ENCODE measurements at regions not wholly inside any gene's neighbourhood (a gene's known extent, or its start where the extent isn't known, plus 50 kb on each side); places are given as distances from the start of the nearest gene placed in this dataset.

DNA sequence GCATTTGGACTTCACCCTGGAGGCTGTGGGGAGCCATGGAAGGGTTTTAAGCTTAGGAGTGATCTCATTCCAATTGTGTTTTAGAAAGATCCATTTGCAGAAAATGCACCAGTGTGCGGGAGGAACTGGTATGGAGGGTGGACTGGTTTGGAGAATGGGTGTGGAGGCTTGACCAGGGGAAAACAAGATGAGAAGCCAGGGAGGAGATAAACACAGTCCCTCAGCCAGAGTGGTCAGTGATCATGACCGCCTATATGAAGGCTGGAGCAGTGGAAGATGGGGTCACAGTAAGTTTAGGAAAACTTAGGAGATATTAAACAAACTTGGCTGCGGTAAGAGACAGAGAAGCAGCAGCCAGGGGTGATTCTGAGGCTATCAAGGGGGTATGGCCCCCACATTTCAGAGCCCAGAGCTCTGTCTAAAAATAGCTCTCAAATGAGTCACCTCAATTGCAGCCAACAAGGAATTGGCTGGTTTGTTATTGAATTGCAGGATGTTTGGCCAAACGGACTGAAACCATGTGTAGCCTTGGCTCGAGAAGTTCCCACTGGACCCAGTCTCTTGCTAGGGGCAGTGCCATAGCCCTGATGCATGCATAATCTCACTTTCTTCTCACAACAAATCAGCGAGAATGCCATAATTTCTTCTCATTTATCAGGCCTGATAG lies 159.9 kb upstream of the TOP1 start:
- peak; percentile 44 for ATAC-seq
- TF ChIP-seq ZNF8 (CRISPR knock-in tag; IDR thresholded peaks at IDR 0.05) (no peak), GLIS3 (CRISPR knock-in tag; IDR thresholded peaks at IDR 0.05) (no peak), PPARA (CRISPR knock-in tag; IDR thresholded peaks at IDR 0.05; ENCODE audit: borderline replicate concordance) (no peak), ZFP30 (CRISPR knock-in tag; IDR thresholded peaks at IDR 0.05) (no peak), ZFP3 (CRISPR knock-in tag; IDR thresholded peaks at IDR 0.05) (no peak), PATZ1 (CRISPR knock-in tag; IDR thresholded peaks at IDR 0.05; ENCODE audit: borderline replicate concordance) (no peak), ISL1 (CRISPR knock-in tag; IDR thresholded peaks at IDR 0.05) (peak; percentile 19; the same call in 1 of the 2 replicates)

GRCh38 chr20:40869218-40870147 lies 159.1 kb upstream of the TOP1 start:
- ATAC-seq: no peak
- TF ChIP-seq, protein P1, sequence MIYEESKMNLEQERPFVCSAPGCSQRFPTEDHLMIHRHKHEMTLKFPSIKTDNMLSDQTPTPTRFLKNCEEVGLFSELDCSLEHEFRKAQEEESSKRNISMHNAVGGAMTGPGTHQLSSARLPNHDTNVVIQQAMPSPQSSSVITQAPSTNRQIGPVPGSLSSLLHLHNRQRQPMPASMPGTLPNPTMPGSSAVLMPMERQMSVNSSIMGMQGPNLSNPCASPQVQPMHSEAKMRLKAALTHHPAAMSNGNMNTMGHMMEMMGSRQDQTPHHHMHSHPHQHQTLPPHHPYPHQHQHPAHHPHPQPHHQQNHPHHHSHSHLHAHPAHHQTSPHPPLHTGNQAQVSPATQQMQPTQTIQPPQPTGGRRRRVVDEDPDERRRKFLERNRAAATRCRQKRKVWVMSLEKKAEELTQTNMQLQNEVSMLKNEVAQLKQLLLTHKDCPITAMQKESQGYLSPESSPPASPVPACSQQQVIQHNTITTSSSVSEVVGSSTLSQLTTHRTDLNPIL (CRISPR knock-in tag; IDR thresholded peaks at IDR 0.05; ENCODE audit: low read depth): no peak
- TF ChIP-seq BACH2 (CRISPR knock-in tag; IDR thresholded peaks at IDR 0.05; ENCODE audit: borderline replicate concordance) (no peak), POU6F1 (CRISPR knock-in tag; IDR thresholded peaks at IDR 0.05; ENCODE audit: borderline replicate concordance, low read depth) (no peak), ZFP3 (CRISPR knock-in tag; IDR thresholded peaks at IDR 0.05) (no peak), CSRNP3 (CRISPR knock-in tag; IDR thresholded peaks at IDR 0.05) (no peak), ESRRG (CRISPR knock-in tag; IDR thresholded peaks at IDR 0.05) (no peak), ZNF70 (CRISPR knock-in tag; IDR thresholded peaks at IDR 0.05) (no peak), ARNTL (CRISPR knock-in tag; IDR thresholded peaks at IDR 0.05; ENCODE audit: borderline replicate concordance, low read depth) (no peak), ZNF565 (CRISPR knock-in tag; conservative IDR thresholded peaks at IDR 0.05; ENCODE audit: low read depth) (no peak), PATZ1 (CRISPR knock-in tag; IDR thresholded peaks at IDR 0.05; ENCODE audit: borderline replicate concordance) (no peak), PPARA (CRISPR knock-in tag; IDR thresholded peaks at IDR 0.05; ENCODE audit: borderline replicate concordance) (no peak), TOX (CRISPR knock-in tag; IDR thresholded peaks at IDR 0.05; ENCODE audit: borderline replicate concordance) (no peak), ZC3H10 (CRISPR knock-in tag; IDR thresholded peaks at IDR 0.05) (no peak), SNAI2 (CRISPR knock-in tag; IDR thresholded peaks at IDR 0.05) (no peak), OSR1 (CRISPR knock-in tag; IDR thresholded peaks at IDR 0.05) (no peak), ISL1 (CRISPR knock-in tag; IDR thresholded peaks at IDR 0.05) (no peak)
